Trophoblast cell (in vitro differentiated cells and primary cell): ENCODE measurements at regions not wholly inside any gene's neighbourhood (a gene's known extent, or its start where the extent isn't known, plus 50 kb on each side); places are given as distances from the start of the nearest gene placed in this dataset.

Source experiments
- DNase-seq, 2 donors: peaks; one replicate each; pipeline ENCODE4 v3.0.0-alpha.2; 2016
- H2AFZ ChIP-seq: 2 replicates; pipeline ENCODE4 v1.6.1; 2013; ENCODE audit warnings: low read length, moderate library complexity, mild to moderate bottlenecking; ENCODE audit not compliant: insufficient read depth, poor library complexity
- H2AK5ac ChIP-seq: 2 replicates; pipeline ENCODE4 v1.6.1; 2013; ENCODE audit warnings: mild to moderate bottlenecking, low read length
- H2BK120ac ChIP-seq: 2 replicates; pipeline ENCODE4 v1.6.1; 2013; ENCODE audit warnings: low read length, mild to moderate bottlenecking, moderate library complexity; ENCODE audit not compliant: insufficient read depth, poor library complexity
- H2BK12ac ChIP-seq: 2 replicates; pipeline ENCODE4 v1.6.1; 2013; ENCODE audit warnings: mild to moderate bottlenecking, low read length, moderate library complexity
- H2BK5ac ChIP-seq: 2 replicates; pipeline ENCODE4 v1.6.1; 2013; ENCODE audit warnings: low read length, low read depth, moderate library complexity, mild to moderate bottlenecking; ENCODE audit not compliant: poor library complexity
- H3K14ac ChIP-seq: 2 replicates; pipeline ENCODE4 v1.6.1; 2013; ENCODE audit warnings: mild to moderate bottlenecking, low read length
- H3K18ac ChIP-seq: 2 replicates; pipeline ENCODE4 v1.6.1; 2013; ENCODE audit warnings: mild to moderate bottlenecking, low read length
- H3K23ac ChIP-seq: 2 replicates; pipeline ENCODE4 v1.6.1; 2013; ENCODE audit warnings: low read length
- H3K27ac ChIP-seq: 2 replicates; pipeline ENCODE4 v1.5.1; 2013; ENCODE audit warnings: low read depth, mild to moderate bottlenecking, inconsistent platforms, low read length, moderate library complexity
- H3K27me3 ChIP-seq: 2 replicates; pipeline ENCODE4 v1.6.1; 2013; ENCODE audit warnings: inconsistent platforms, mild to moderate bottlenecking, low read length, moderate library complexity; ENCODE audit not compliant: insufficient read depth
- H3K36me3 ChIP-seq, 2 experiments: 1 replicate in 1 of 2; 2 replicates in 1 of 2; pipeline ENCODE4 v1.6.1; 2013; ENCODE audit warnings: low read length in 2 of 2, mild to moderate bottlenecking in 2 of 2, moderate library complexity in 1 of 2; ENCODE audit not compliant: insufficient read depth in 2 of 2, control insufficient read depth in 1 of 2
- H3K4ac ChIP-seq: 2 replicates; pipeline ENCODE4 v1.6.1; 2013; ENCODE audit warnings: low read depth, mild to moderate bottlenecking, low read length, moderate library complexity
- H3K4me1 ChIP-seq, 2 experiments: 1 replicate in 1 of 2; 2 replicates in 1 of 2; pipeline ENCODE4 v1.6.1; 2013; ENCODE audit warnings: low read length in 2 of 2, mild to moderate bottlenecking in 2 of 2, moderate library complexity in 1 of 2; ENCODE audit not compliant: insufficient read depth in 2 of 2, control insufficient read depth in 1 of 2
- H3K4me2 ChIP-seq: 2 replicates; pipeline ENCODE4 v1.6.1; 2013; ENCODE audit warnings: inconsistent platforms, mild to moderate bottlenecking, low read length, moderate library complexity
- H3K4me3 ChIP-seq: 2 replicates; pipeline ENCODE4 v1.5.1; 2013; ENCODE audit warnings: mild to moderate bottlenecking, low read depth, low read length, inconsistent platforms
- H3K79me1 ChIP-seq: one replicate; pipeline ENCODE4 v1.6.1; 2013; ENCODE audit warnings: low read length
- H3K79me2 ChIP-seq: 2 replicates; pipeline ENCODE4 v1.6.1; 2013; ENCODE audit warnings: low read length, mild to moderate bottlenecking; ENCODE audit not compliant: control insufficient read depth, insufficient read depth, poor library complexity
- H3K9ac ChIP-seq: 2 replicates; pipeline ENCODE4 v1.6.1; 2013; ENCODE audit warnings: mild to moderate bottlenecking, low read length
- H3K9me3 ChIP-seq: 2 replicates; pipeline ENCODE4 v1.6.1; 2013; ENCODE audit warnings: low read depth, mild to moderate bottlenecking, control low read depth, inconsistent platforms, low read length; ENCODE audit not compliant: insufficient read depth
- H4K12ac ChIP-seq: 2 replicates; pipeline ENCODE4 v1.6.1; 2013; ENCODE audit warnings: low read depth, mild to moderate bottlenecking, low read length, moderate library complexity
- H4K8ac ChIP-seq: 2 replicates; pipeline ENCODE4 v1.6.1; 2013; ENCODE audit warnings: low read depth, mild to moderate bottlenecking, low read length, moderate library complexity
- H4K91ac ChIP-seq: one replicate; pipeline ENCODE4 v1.6.1; 2013; ENCODE audit warnings: low read depth, mild to moderate bottlenecking, low read length, moderate library complexity
- WGBS: extraction: QIAGEN DNeasy Blood & Tissue Kit; methylation state at CpG from one replicate; pipeline ENCODE4 v1.1.7; 2013; ENCODE audit warnings: missing lambda C conversion rate; ENCODE audit not compliant: insufficient read length, insufficient coverage; ENCODE audit errors: extremely low coverage; 5-methylcytosine and 5-hydroxymethylcytosine counted together

DNA sequence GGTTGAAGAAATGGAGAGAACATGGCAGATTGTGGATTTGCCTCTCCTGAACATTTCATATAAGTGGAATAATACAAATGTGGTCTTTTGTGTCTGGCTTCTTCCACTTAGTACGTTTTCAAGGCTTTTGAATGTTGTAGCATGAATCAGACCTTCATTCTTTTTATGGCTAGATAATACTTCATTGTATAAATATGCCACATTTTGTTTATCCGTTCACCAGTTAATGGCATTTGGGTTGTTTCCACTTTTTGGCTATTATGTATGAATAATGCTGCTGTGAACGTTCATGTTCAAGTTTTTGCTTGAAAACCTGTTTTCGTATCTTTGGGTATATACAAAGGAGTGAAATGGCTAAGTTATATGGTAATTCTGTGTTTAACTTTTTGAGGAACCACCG, 130.4 kb downstream of the TANC2 start:
- H2AFZ ChIP-seq = no peak overlapping the region
- H2BK120ac ChIP-seq = no peak overlapping the region
- H3K23ac ChIP-seq = no peak overlapping the region
- no peak overlapping the region for H3K4me2 ChIP-seq
- H4K12ac ChIP-seq = no peak overlapping the region
- H3K9me3 ChIP-seq = no peaks in the 10 kb centered on the region
- no peak overlapping the region for H3K27ac ChIP-seq
- no CpG with 5 or more reads among the region's 5 CpGs for WGBS
- no peak overlapping the region for H2BK12ac ChIP-seq
- H3K79me2 ChIP-seq = peaks cover 4% of the 10 kb centered on the region
- no peaks in the 10 kb centered on the region for H3K27me3 ChIP-seq
- no peak overlapping the region for H3K18ac ChIP-seq
- no peak overlapping the region for H3K4ac ChIP-seq
- H4K91ac ChIP-seq = no peak overlapping the region
- peaks cover 0 to 3% of the 10 kb centered on the region in 2 experiments for H3K36me3 ChIP-seq
- H2AK5ac ChIP-seq = no peak overlapping the region
- peaks cover 2 to 4% of the 10 kb centered on the region in 2 experiments for H3K4me1 ChIP-seq
- no peak overlapping the region for H3K9ac ChIP-seq
- no peak overlapping the region for H3K4me3 ChIP-seq
- no peaks in the 10 kb centered on the region for H3K79me1 ChIP-seq
- H2BK5ac ChIP-seq = no peak overlapping the region
- no peak overlapping the region for H3K14ac ChIP-seq
- H4K8ac ChIP-seq = no peak overlapping the region
- no peak for DNase-seq

DNA sequence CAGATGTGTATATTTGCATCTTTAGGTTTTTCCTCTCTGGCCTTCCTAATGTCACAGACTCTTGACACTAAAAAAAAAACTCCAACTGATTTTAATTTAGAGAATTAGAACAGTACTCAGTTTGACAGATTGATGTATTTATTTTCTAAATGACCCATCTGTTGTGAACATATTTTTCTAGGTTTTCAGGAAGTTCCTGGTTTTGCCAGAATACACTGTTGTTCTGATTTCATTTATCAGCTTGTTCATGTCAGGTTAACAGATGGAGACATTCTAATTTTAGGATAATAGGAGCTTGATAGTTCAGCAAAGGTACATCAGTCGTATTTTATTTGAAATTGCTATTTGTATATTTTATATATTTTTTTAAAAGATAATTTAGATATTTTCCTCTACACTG, 133.4 kb downstream of the TANC2 start:
- H3K4me2 ChIP-seq = no peak overlapping the region
- H4K8ac ChIP-seq = no peak overlapping the region
- WGBS = no CpG with 5 or more reads among the region's 1 CpG
- DNase-seq = no peak
- no peak overlapping the region for H3K23ac ChIP-seq
- no peaks in the 10 kb centered on the region for H3K9me3 ChIP-seq
- H3K27me3 ChIP-seq = no peaks in the 10 kb centered on the region
- H4K91ac ChIP-seq = no peak overlapping the region
- peaks cover 2 to 4% of the 10 kb centered on the region in 2 experiments for H3K4me1 ChIP-seq
- H3K9ac ChIP-seq = no peak overlapping the region
- H3K4me3 ChIP-seq = no peak overlapping the region
- no peak overlapping the region for H2BK120ac ChIP-seq
- no peak overlapping the region for H3K14ac ChIP-seq
- no peak overlapping the region for H2AFZ ChIP-seq
- peaks cover 0 to 9% of the 10 kb centered on the region in 2 experiments for H3K36me3 ChIP-seq
- H4K12ac ChIP-seq = no peak overlapping the region
- H2AK5ac ChIP-seq = no peak overlapping the region
- no peaks in the 10 kb centered on the region for H3K79me1 ChIP-seq
- peaks cover 3% of the 10 kb centered on the region for H3K79me2 ChIP-seq
- no peak overlapping the region for H3K18ac ChIP-seq
- no peak overlapping the region for H2BK5ac ChIP-seq
- H3K27ac ChIP-seq = no peak overlapping the region
- H3K4ac ChIP-seq = no peak overlapping the region
- H2BK12ac ChIP-seq = no peak overlapping the region

DNA sequence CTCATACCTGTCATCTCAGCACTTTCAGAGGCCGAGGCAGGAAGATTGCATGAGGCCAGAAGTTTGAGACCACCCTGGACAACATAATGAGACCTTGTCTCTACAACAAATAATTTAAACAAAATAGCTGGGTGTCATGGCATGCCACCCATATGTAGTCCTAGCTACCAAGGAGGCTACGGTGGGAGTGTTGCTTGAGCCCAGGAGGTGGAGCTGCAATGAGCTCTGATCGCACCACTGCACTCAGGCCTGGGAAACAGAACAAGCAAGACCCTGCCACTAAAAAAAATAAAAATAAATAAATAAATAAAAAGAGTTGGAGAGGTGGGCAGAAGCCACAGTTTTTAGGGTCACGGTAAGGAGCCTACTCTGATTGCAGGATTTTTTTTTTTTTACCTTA, 136.0 kb downstream of the TANC2 start:
- Histone ChIP-seq H3K4me1 (no peaks in the 10 kb centered on the region), H2AK5ac (no peak overlapping the region), H3K79me2 (no peaks in the 10 kb centered on the region), H2AFZ (no peak overlapping the region), H3K9me3 (no peaks in the 10 kb centered on the region), H3K4me3 (no peak overlapping the region), H3K4ac (peak overlapping the region; percentile 58), H3K27me3 (no peaks in the 10 kb centered on the region), H3K4me2 (no peak overlapping the region), H3K27ac (no peak overlapping the region), H3K14ac (no peak overlapping the region), H4K91ac (no peak overlapping the region), H3K9ac (no peak overlapping the region), H4K8ac (no peak overlapping the region), H3K18ac (no peak overlapping the region), H4K12ac (peak overlapping the region; percentile 30), H2BK5ac (peak overlapping the region; percentile 21), H3K36me3 (peaks cover 0 to 9% of the 10 kb centered on the region in 2 experiments), H3K23ac (no peak overlapping the region), H3K79me1 (no peaks in the 10 kb centered on the region), H2BK12ac (no peak overlapping the region), H2BK120ac (no peak overlapping the region)
- no CpG with 5 or more reads among the region's 4 CpGs for WGBS
- DNase-seq = no peak

DNA sequence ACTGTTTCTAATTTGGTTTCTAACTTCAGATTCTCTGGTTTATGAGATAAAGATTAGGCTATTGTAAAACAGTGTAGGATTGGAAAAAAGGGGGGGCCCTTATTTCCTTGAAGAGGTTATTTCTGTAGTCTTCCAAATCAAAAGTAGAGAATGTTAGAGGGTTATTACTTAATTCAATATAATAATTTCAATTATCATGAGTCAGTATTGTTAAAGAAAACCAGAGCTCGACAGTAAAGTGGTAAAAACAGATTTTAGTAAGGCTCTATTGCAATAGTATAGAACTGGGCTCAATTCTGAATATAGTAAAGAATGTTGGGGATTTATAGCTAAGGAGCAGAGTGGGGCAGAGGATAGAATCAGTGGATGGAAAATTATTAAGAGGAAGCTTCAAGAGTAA, 140.0 kb downstream of the TANC2 start:
- H3K14ac ChIP-seq = no peak overlapping the region
- no peaks in the 10 kb centered on the region for H3K4me1 ChIP-seq
- H3K9me3 ChIP-seq = no peaks in the 10 kb centered on the region
- H2AK5ac ChIP-seq = no peak overlapping the region
- H4K12ac ChIP-seq = no peak overlapping the region
- H3K18ac ChIP-seq = no peak overlapping the region
- peaks cover 3 to 6% of the 10 kb centered on the region in 2 experiments for H3K36me3 ChIP-seq
- WGBS = no CpG with 5 or more reads among the region's 1 CpG
- no peak overlapping the region for H4K8ac ChIP-seq
- H3K4me2 ChIP-seq = no peak overlapping the region
- H2BK12ac ChIP-seq = no peak overlapping the region
- H2BK5ac ChIP-seq = no peak overlapping the region
- H3K27me3 ChIP-seq = no peaks in the 10 kb centered on the region
- no peak overlapping the region for H2BK120ac ChIP-seq
- H4K91ac ChIP-seq = no peak overlapping the region
- H3K4ac ChIP-seq = no peak overlapping the region
- no peak overlapping the region for H3K23ac ChIP-seq
- no peak for DNase-seq
- no peak overlapping the region for H2AFZ ChIP-seq
- no peak overlapping the region for H3K27ac ChIP-seq
- H3K9ac ChIP-seq = no peak overlapping the region
- no peaks in the 10 kb centered on the region for H3K79me2 ChIP-seq
- H3K4me3 ChIP-seq = no peak overlapping the region
- H3K79me1 ChIP-seq = no peaks in the 10 kb centered on the region
